HepG2 (cell line): ENCODE measurements at regions not wholly inside any gene's neighbourhood (a gene's known extent, or its start where the extent isn't known, plus 50 kb on each side); places are given as distances from the start of the nearest gene placed in this dataset.

ENCODE experiments used
- ASH2L ChIP-seq: fragments of 300-600, 200-600 bp; sonication (generic); IDR thresholded peaks from 2 replicates; pipeline ENCODE4 v1.7.0; 2017; ENCODE audit warnings: low read depth, mild to moderate bottlenecking, moderate library complexity, mixed read lengths, low read length; ENCODE audit not compliant: insufficient read length
- FOSL2 ChIP-seq: sonication (generic); formaldehyde crosslinking; IDR thresholded peaks from 2 replicates; pipeline ENCODE4 v1.4.0; 2020; ENCODE audit warnings: missing genetic modification reagents
- HMG20A ChIP-seq: IDR thresholded peaks from 2 replicates; pipeline ENCODE4 v1.6.1; 2016; ENCODE audit warnings: borderline replicate concordance
- ISL2 ChIP-seq: sonication (generic); formaldehyde crosslinking; IDR thresholded peaks from 2 replicates; pipeline ENCODE4 v1.5.0; 2020; ENCODE audit warnings: missing genetic modification reagents
- SOX6 ChIP-seq, 2 experiments: fragments of 450-650 bp in 1 of 2; sonication (generic) in 1 of 2; formaldehyde crosslinking in 1 of 2; IDR thresholded peaks; 2 replicates each; pipeline versions ENCODE4 v1.4.0 to v1.6.1; 2017 to 2020; ENCODE audit warnings: antibody characterized with exemption in 1 of 2, mild to moderate bottlenecking in 1 of 2, missing genetic modification reagents in 1 of 2
- ZNF703 ChIP-seq: sonication (generic); formaldehyde crosslinking; IDR thresholded peaks from 2 replicates; pipeline ENCODE4 v1.5.1; 2020; ENCODE audit warnings: missing genetic modification reagents, mild to moderate bottlenecking, moderate library complexity, borderline replicate concordance
- TF ChIP-seq, protein P1 (sequence below): sonication (generic); formaldehyde crosslinking; IDR thresholded peaks from 2 replicates; pipeline ENCODE4 v1.4.0; 2020; ENCODE audit warnings: missing genetic modification reagents
- TF ChIP-seq, protein P2 (sequence below): sonication (generic); formaldehyde crosslinking; IDR thresholded peaks from 2 replicates; pipeline ENCODE4 v1.8.1; 2023; ENCODE audit warnings: missing genetic modification reagents, mild to moderate bottlenecking, borderline replicate concordance

DNA sequence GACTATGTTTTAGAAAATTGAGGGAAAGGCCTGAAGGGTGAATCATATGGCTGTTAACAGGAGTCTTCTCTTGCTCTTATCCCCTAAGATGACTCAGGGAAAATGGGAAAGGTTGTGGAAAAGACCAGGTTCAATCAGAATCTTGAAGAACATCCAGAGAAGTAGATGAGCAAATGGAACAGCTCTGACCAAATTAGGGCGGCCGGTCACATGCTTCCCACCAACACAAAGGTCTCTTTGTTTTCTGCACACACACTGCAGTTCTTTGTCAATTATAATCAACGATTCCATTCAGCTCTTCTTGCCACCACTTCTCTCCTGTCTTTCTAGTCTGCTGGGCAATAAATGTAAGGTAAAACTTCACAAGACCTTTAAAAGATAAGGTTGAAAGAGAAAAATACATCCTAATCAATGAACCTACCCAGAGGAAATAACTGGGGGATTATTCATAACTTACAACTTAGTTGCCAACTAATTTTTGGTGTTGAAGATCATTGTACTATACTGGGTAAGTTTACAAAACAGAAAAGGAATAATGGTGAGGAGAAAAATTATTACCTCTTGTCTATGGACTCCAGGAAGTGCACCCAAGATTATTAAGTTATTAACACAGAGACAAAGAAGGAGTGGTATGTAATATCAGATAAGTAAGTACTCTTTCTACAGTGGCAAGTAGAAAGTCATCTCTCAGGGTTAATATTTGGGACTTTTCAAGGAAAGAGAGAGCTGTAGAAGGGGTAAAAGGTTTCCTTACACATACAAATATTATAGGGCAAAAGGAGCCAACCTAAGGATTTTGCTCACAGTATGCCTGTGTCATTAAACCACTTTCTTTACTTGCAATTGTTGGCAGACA is 441.9 kb upstream of the PIK3R1 start (continued):
- TF ChIP-seq, protein P1, sequence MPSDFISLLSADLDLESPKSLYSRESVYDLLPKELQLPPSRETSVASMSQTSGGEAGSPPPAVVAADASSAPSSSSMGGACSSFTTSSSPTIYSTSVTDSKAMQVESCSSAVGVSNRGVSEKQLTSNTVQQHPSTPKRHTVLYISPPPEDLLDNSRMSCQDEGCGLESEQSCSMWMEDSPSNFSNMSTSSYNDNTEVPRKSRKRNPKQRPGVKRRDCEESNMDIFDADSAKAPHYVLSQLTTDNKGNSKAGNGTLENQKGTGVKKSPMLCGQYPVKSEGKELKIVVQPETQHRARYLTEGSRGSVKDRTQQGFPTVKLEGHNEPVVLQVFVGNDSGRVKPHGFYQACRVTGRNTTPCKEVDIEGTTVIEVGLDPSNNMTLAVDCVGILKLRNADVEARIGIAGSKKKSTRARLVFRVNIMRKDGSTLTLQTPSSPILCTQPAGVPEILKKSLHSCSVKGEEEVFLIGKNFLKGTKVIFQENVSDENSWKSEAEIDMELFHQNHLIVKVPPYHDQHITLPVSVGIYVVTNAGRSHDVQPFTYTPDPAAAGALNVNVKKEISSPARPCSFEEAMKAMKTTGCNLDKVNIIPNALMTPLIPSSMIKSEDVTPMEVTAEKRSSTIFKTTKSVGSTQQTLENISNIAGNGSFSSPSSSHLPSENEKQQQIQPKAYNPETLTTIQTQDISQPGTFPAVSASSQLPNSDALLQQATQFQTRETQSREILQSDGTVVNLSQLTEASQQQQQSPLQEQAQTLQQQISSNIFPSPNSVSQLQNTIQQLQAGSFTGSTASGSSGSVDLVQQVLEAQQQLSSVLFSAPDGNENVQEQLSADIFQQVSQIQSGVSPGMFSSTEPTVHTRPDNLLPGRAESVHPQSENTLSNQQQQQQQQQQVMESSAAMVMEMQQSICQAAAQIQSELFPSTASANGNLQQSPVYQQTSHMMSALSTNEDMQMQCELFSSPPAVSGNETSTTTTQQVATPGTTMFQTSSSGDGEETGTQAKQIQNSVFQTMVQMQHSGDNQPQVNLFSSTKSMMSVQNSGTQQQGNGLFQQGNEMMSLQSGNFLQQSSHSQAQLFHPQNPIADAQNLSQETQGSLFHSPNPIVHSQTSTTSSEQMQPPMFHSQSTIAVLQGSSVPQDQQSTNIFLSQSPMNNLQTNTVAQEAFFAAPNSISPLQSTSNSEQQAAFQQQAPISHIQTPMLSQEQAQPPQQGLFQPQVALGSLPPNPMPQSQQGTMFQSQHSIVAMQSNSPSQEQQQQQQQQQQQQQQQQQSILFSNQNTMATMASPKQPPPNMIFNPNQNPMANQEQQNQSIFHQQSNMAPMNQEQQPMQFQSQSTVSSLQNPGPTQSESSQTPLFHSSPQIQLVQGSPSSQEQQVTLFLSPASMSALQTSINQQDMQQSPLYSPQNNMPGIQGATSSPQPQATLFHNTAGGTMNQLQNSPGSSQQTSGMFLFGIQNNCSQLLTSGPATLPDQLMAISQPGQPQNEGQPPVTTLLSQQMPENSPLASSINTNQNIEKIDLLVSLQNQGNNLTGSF, result no peak
- TF ChIP-seq ISL2 (CRISPR knock-in tag) (peak; percentile 75), FOSL2 (CRISPR knock-in tag) (peak; percentile 58), ASH2L (peak; percentile 35), HMG20A (0 out of 2 replicates have a peak, but pooled peaks have one; percentile 27), ZNF703 (CRISPR knock-in tag) (no peak), SOX6 (IDR thresholded peaks at IDR 0.05) (no peak), SOX6 (CRISPR knock-in tag; IDR thresholded peaks at IDR 0.05) (peak; percentile 62)
- TF ChIP-seq, protein P2, sequence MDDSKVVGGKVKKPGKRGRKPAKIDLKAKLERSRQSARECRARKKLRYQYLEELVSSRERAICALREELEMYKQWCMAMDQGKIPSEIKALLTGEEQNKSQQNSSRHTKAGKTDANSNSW (CRISPR knock-in tag), result no peak
